Femur (tissue), 1 donor: ENCODE measurements at regions not wholly inside any gene's neighbourhood (a gene's known extent, or its start where the extent isn't known, plus 50 kb on each side); places are given as distances from the start of the nearest gene placed in this dataset.

Experiments
- DNase-seq: peaks from one replicate; pipeline ENCODE4 v3.0.0-alpha.2; 2017

- no peak for DNase-seq
These were observed 166.4 kb upstream of the FAT1 start for GRCh38 chr4:186889876-186890643.

- no peak for DNase-seq
These were observed 168.3 kb upstream of the FAT1 start for GRCh38 chr4:186891859-186892486.

GRCh38 chr4:186898367-186898766 lies 174.7 kb upstream of the FAT1 start:
- no peak for DNase-seq

- no peak for DNase-seq
These were observed 176.7 kb upstream of the FAT1 start for GRCh38 chr4:186900232-186900900.

GRCh38 chr4:186900984-186901383 lies 177.3 kb upstream of the FAT1 start:
- no peak for DNase-seq

- no peak for DNase-seq
These were observed 178.2 kb upstream of the FAT1 start for GRCh38 chr4:186901850-186902249.

GRCh38 chr4:186902361-186902760 lies 178.7 kb upstream of the FAT1 start:
- DNase-seq: no peak

GRCh38 chr4:186904101-186904500 lies 180.4 kb upstream of the FAT1 start:
- no peak for DNase-seq

- DNase-seq: no peak
These were observed 183.1 kb upstream of the FAT1 start for GRCh38 chr4:186906722-186907121.

GRCh38 chr4:186910385-186910784 lies 186.7 kb upstream of the FAT1 start:
- no peak for DNase-seq

GRCh38 chr4:186912606-186913005 lies 188.9 kb upstream of the FAT1 start:
- DNase-seq: no peak

GRCh38 chr4:186915816-186916215 lies 192.2 kb upstream of the FAT1 start:
- DNase-seq: no peak

- DNase-seq: no peak
These were observed 193.5 kb upstream of the FAT1 start for GRCh38 chr4:186917136-186917535.

- no peak for DNase-seq
These were observed 194.8 kb upstream of the FAT1 start for GRCh38 chr4:186918466-186918865.

GRCh38 chr4:186919340-186919739 lies 195.7 kb upstream of the FAT1 start:
- no peak for DNase-seq

GRCh38 chr4:186920483-186920882 lies 196.8 kb upstream of the FAT1 start:
- DNase-seq: no peak

- no peak for DNase-seq
These were observed 197.3 kb upstream of the FAT1 start for GRCh38 chr4:186920992-186921391.

GRCh38 chr4:186924723-186925122 lies 201.1 kb upstream of the FAT1 start:
- no peak for DNase-seq

GRCh38 chr4:186927624-186928023 lies 204.0 kb upstream of the FAT1 start:
- DNase-seq: no peak

GRCh38 chr4:186930024-186930423 lies 206.4 kb upstream of the FAT1 start:
- DNase-seq: no peak

GRCh38 chr4:186931519-186931918 lies 207.9 kb upstream of the FAT1 start:
- no peak for DNase-seq

- no peak for DNase-seq
These were observed 208.5 kb upstream of the FAT1 start for GRCh38 chr4:186932196-186932595.

GRCh38 chr4:186932631-186933187 lies 209.1 kb upstream of the FAT1 start:
- no peak for DNase-seq

- DNase-seq: no peak
These were observed 210.6 kb upstream of the FAT1 start for GRCh38 chr4:186934244-186934643.
